GM21723 (cell line): ENCODE measurements at regions not wholly inside any gene's neighbourhood (a gene's known extent, or its start where the extent isn't known, plus 50 kb on each side); places are given as distances from the start of the nearest gene placed in this dataset.

ENCODE experiments used
- ATAC-seq: cut with Tn5 transposase; IDR thresholded peaks from one replicate; pipeline ENCODE4 v1.9.1; 2021; ENCODE audit warnings: mild to moderate bottlenecking, moderate library complexity; ENCODE audit not compliant: unreplicated experiment

- ATAC-seq: no peak
Observed at GRCh38 chr11:71311928-71312510, 59.6 kb upstream of the SHANK2 start.

DNA sequence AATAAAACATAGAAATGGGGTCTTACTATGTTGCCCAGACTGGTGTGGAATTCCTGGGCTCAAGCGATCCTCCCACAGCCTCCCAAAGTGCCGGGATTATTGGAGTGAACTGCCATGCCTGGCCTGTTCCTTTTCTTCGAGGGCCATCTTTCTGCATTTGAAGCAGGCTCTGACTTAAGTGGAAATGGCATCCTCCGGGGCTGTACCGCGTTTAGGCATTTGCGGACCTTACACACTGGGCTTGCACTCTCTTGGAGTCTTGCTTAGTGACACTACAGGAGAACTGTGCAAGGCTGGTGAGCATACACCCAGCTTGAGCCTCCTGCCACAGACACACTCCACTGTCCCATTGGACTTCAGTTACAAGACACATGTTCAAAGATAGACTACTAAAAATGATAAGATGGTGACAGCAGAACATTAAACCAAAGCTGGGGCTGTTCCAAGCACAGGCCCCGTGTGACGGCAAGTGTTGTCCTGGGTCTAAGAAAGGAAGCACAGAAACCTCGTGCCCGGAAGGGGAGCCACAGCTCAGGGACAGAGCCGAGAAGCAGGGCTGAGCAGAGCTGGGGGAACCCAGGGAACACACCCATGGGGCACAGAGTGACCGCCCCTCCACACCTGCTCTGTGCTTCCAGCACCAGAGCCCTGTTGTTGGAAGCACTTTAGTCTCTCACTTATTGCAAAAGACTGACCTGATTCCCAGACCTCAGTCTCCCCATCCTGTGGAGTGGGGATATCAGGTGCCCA, 59.0 kb upstream of the SHANK2 start:
- ATAC-seq: no peak

GRCh38 chr11:71310184-71310583, 57.8 kb upstream of the SHANK2 start:
- ATAC-seq: no peak

DNA sequence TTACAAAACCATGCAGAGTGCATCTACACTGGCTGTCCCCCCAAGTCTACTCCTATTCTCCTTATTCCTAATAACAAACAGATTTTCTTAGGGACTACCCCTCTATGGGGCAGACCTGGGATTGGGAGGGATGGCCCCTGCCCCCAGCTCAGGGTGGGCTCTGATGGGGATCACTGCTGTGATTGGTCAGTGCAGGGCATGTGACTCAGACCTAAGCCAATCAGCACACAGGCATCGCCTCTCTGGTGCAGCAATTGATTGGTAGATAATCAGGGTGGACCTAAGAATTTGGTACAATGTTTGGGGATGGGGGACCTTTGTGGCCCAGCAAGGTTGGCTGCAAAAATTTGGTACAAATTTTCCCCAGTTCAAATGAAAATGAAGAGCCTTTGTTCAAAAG, 57.2 kb upstream of the SHANK2 start:
- ATAC-seq: no peak

GRCh38 chr11:71309181-71309580, 56.8 kb upstream of the SHANK2 start:
- no peak for ATAC-seq

DNA sequence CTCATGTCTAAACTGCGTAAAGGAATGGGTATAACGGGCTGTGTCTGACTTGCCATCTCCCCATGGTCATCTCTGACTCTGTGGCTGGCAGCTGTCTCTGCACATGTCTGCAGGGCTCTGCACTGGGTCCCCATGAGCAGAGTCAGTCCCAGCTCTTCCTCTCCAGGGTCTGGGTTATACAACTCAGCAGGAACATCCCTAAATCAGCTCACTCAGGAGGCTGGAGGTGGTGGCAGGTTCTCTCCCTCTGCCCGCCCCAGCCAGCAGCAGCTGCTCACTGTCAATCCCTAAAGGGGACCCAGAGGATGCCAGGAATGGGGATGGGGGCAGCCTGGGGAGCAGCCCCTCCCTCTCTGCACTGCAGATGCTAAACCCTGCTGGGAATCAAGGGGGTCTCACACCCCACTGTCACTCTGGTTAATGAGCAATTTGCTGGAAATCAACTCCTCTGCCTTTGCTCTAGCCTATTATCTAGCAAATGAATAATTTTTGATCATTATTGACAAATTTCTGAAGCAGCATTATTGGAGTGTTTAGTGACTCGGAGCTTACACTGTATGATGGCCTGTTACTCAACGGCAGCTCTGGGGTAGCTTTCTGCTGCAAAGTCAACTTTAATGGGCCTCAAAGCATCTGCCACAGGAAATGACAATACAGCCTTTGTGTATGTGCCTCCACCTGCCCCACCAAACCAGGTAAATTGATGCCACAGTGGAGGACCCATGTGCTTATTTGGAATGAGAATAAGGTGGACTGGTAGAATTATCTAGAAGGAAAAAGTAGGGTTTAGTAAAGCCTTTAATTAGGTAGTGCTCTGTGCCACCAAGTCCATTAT, 55.7 kb upstream of the SHANK2 start:
- ATAC-seq: no peak

- no peak for ATAC-seq
Observed at GRCh38 chr11:71305451-71306125, 53.2 kb upstream of the SHANK2 start.

DNA sequence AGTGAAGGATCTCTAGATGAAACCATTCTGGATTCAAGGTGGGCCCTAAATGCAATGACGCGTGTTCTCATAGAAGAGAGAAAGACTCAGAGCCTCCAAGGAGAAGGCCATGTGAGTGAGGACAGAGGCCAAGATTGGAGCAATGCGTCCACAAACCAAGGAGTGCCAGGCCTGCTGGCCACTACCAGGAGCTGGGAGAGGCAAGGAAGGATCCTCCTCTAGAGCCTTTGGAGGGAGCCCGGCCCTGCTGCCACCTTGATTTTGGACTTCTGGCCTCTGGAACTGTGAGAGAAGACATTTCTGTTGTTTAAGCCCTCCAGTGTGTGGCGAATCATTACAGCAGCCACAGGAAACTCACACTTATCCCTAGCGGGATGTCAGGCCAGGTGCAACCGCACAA, 52.7 kb upstream of the SHANK2 start:
- no peak for ATAC-seq

DNA sequence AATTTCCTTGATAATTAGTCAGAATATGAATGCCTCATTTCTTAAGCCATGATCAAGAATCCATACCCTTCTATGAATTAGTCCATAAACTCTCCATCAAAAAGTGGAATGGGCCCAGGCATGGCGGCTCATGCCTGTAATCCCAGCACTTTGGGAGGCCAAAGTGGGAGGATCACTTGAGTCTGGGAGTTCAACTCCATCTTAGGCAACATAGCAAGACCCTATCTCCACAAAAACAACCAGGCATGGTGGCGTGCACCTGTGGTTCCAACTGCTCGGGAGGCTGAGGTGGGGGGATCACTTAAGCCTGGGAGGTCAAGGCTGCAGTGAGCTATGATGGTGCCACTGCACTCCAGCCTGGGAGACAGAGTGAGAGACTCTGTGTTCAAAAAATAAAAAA, 52.1 kb upstream of the SHANK2 start:
- no peak for ATAC-seq

GRCh38 chr11:71304045-71304444, 51.7 kb upstream of the SHANK2 start:
- no peak for ATAC-seq

GRCh38 chr11:71302911-71303310, 50.5 kb upstream of the SHANK2 start:
- ATAC-seq: no peak

GRCh38 chr11:71302534-71302909, 50.1 kb upstream of the SHANK2 start:
- no peak for ATAC-seq
